Common myeloid progenitor, CD34-positive (primary cell): ENCODE measurements at regions not wholly inside any gene's neighbourhood (a gene's known extent, or its start where the extent isn't known, plus 50 kb on each side); places are given as distances from the start of the nearest gene placed in this dataset.
A peak's percentile ranks its signal among the peaks of the same experiment; 100 is the strongest.

Experiments used
- CTCF ChIA-PET: fragments of 350-600 bp; sonication (Branson Sonifier 250); formaldehyde crosslinking; loops from one replicate; lab custom pipeline; 2021; ENCODE audit warnings: antibody characterized with exemption; lab: Charles Lee
- POLR2A ChIA-PET: fragments of 350-600 bp; sonication (Branson Sonifier 250); formaldehyde crosslinking; loops from one replicate; lab custom pipeline; 2021; ENCODE audit warnings: antibody characterized with exemption; lab: Charles Lee
- DNase-seq, 3 donors: peaks; one replicate each; pipeline versions ENCODE4 v3.0.0 to v3.0.0-alpha.2; 2013
- H3K27ac ChIP-seq, 2 experiments: 1 replicate in 1 of 2; 2 replicates in 1 of 2; pipeline ENCODE4 v1.7.0; 2013; ENCODE audit warnings: inconsistent platforms in 2 of 2, low read length in 2 of 2, mild to moderate bottlenecking in 2 of 2, low read depth in 1 of 2, moderate library complexity in 1 of 2; ENCODE audit not compliant: severe bottlenecking in 2 of 2, insufficient read depth in 1 of 2, poor library complexity in 1 of 2
- H3K27me3 ChIP-seq, 5 experiments: replicated peaks in 2 of 5; 1 replicate in 3 of 5; 2 replicates in 2 of 5; pipeline versions ENCODE4 v1.6.1 to v1.7.0; 2013; ENCODE audit warnings: low read length in 4 of 5, mild to moderate bottlenecking in 2 of 5, moderate library complexity in 2 of 5, inconsistent platforms in 1 of 5; ENCODE audit not compliant: insufficient read depth in 5 of 5, control insufficient read depth in 4 of 5
- H3K36me3 ChIP-seq, 4 experiments: 1 replicate in 2 of 4; 2 replicates in 2 of 4; pipeline versions ENCODE4 v1.6.1 to v1.7.0; 2013; ENCODE audit warnings: low read length in 3 of 4, control low read depth in 1 of 4, mild to moderate bottlenecking in 1 of 4; ENCODE audit not compliant: control insufficient read depth in 4 of 4, insufficient read depth in 4 of 4
- H3K4me1 ChIP-seq, 4 experiments: 1 replicate in 3 of 4; 2 replicates in 1 of 4; pipeline versions ENCODE4 v1.6.1 to v1.7.1; 2013; ENCODE audit warnings: low read length in 3 of 4, mild to moderate bottlenecking in 3 of 4, control low read depth in 1 of 4, inconsistent platforms in 1 of 4, moderate library complexity in 1 of 4; ENCODE audit not compliant: control insufficient read depth in 4 of 4, insufficient read depth in 4 of 4; ENCODE audit errors: control extremely low read depth in 1 of 4
- H3K4me3 ChIP-seq, 7 experiments: 1 replicate in 4 of 7; 2 replicates in 3 of 7; pipeline versions ENCODE4 v1.5.1 to v1.7.0; 2013; ENCODE audit warnings: mild to moderate bottlenecking in 7 of 7, low read length in 6 of 7, moderate library complexity in 6 of 7, inconsistent platforms in 2 of 7, low read depth in 2 of 7, control low read depth in 1 of 7; ENCODE audit not compliant: insufficient read depth in 4 of 7, control insufficient read depth in 1 of 7; ENCODE audit errors: extremely low read depth in 1 of 7
- H3K9me3 ChIP-seq, 5 experiments: 1 replicate in 4 of 5; 2 replicates in 1 of 5; pipeline versions ENCODE4 v1.6.1 to v1.7.1; 2013; ENCODE audit warnings: low read length in 4 of 5, mild to moderate bottlenecking in 2 of 5, inconsistent platforms in 1 of 5, low read depth in 1 of 5, moderate library complexity in 1 of 5; ENCODE audit not compliant: control insufficient read depth in 4 of 5, insufficient read depth in 2 of 5; ENCODE audit errors: control extremely low read depth in 1 of 5
- WGBS: methylation state at CpG from one replicate; pipeline ENCODE4 v1.1.5; 2013; ENCODE audit not compliant: insufficient coverage; 5-methylcytosine and 5-hydroxymethylcytosine counted together

GRCh38 chr2:181239201-181239799 lies 217.9 kb upstream of the ITGA4 start:
- 100% methylated on average over 2 of the region's 2 CpGs for WGBS

GRCh38 chr2:181240844-181241243 lies 216.3 kb upstream of the ITGA4 start:
- H3K36me3 ChIP-seq: no peaks in the 10 kb centered on the region
- H3K27me3 ChIP-seq: no peaks in the 10 kb centered on the region
- ChIA-PET POLR2A (no interaction called here), CTCF (interaction anchor here (0.8 to 1.2 kb wide), 2 partner anchors 13 to 30 kb away, joined by 3 to 4 read pairs; no protein-coding TSS in a partner anchor)
- whole genome bisulfite sequencing: 100% methylated on average over 1 of the region's 1 CpG
- no peak for DNase-seq
- H3K9me3 ChIP-seq: no peaks in the 10 kb centered on the region
- no peak overlapping the region for H3K27ac ChIP-seq
- no peaks in the 10 kb centered on the region for H3K4me1 ChIP-seq
- H3K4me3 ChIP-seq: no peak overlapping the region

More at GRCh38 chr2:181239201-181239799, 217.9 kb upstream of the ITGA4 start:
- H3K27me3 ChIP-seq: no peaks in the 10 kb centered on the region
- no peak overlapping the region for H3K4me3 ChIP-seq
- H3K27ac ChIP-seq: no peak overlapping the region
- no peaks in the 10 kb centered on the region for H3K36me3 ChIP-seq
- ChIA-PET POLR2A (no interaction called here), CTCF (no interaction called here)
- no peaks in the 10 kb centered on the region for H3K9me3 ChIP-seq
- DNase-seq: peak in 1 of 3 donors; percentile 15
- H3K4me1 ChIP-seq: no peaks in the 10 kb centered on the region

- no peaks in the 10 kb centered on the region for H3K27me3 ChIP-seq
- H3K4me3 ChIP-seq: no peak overlapping the region
- POLR2A ChIA-PET: no interaction called here
- WGBS: no CpG with 5 or more reads among the region's 2 CpGs
- no peaks in the 10 kb centered on the region for H3K4me1 ChIP-seq
- CTCF ChIA-PET: interaction anchor here (1.2 kb wide), 1 partner anchor 13 kb away, joined by 4 read pairs; no protein-coding TSS in a partner anchor
- no peaks in the 10 kb centered on the region for H3K9me3 ChIP-seq
- H3K36me3 ChIP-seq: no peaks in the 10 kb centered on the region
- H3K27ac ChIP-seq: no peak overlapping the region
- no peak for DNase-seq
Observed at GRCh38 chr2:181241366-181241765, 215.8 kb upstream of the ITGA4 start.

- DNase-seq: peak in 1 of 3 donors; percentile 7
- 65% methylated on average over 2 of the region's 2 CpGs for WGBS
- Histone ChIP-seq H3K36me3 (no peaks in the 10 kb centered on the region), H3K4me1 (no peaks in the 10 kb centered on the region), H3K4me3 (no peak overlapping the region), H3K27me3 (no peaks in the 10 kb centered on the region), H3K27ac (no peak overlapping the region), H3K9me3 (no peaks in the 10 kb centered on the region)
- ChIA-PET POLR2A (no interaction called here), CTCF (interaction anchor here (1.2 kb wide), 1 partner anchor 79 kb away, joined by 3 read pairs; no protein-coding TSS in a partner anchor)
Observed at GRCh38 chr2:181241797-181242196, 215.4 kb upstream of the ITGA4 start.

- no peaks in the 10 kb centered on the region for H3K36me3 ChIP-seq
- WGBS: 100% methylated on average over 2 of the region's 2 CpGs
- CTCF ChIA-PET: interaction anchor here (1.2 kb wide), 1 partner anchor 79 kb away, joined by 3 read pairs; no protein-coding TSS in a partner anchor
- no peaks in the 10 kb centered on the region for H3K27me3 ChIP-seq
- no peak overlapping the region for H3K4me3 ChIP-seq
- DNase-seq: no peak
- POLR2A ChIA-PET: no interaction called here
- H3K4me1 ChIP-seq: no peaks in the 10 kb centered on the region
- H3K9me3 ChIP-seq: no peaks in the 10 kb centered on the region
- no peak overlapping the region for H3K27ac ChIP-seq
Observed at GRCh38 chr2:181242262-181242661, 214.9 kb upstream of the ITGA4 start.

- ChIA-PET CTCF (no interaction called here), POLR2A (no interaction called here)
- Histone ChIP-seq H3K9me3 (no peaks in the 10 kb centered on the region), H3K27ac (no peak overlapping the region), H3K4me1 (no peaks in the 10 kb centered on the region), H3K36me3 (no peaks in the 10 kb centered on the region), H3K27me3 (no peaks in the 10 kb centered on the region), H3K4me3 (no peak overlapping the region)
- no peak for DNase-seq
Observed at GRCh38 chr2:181243319-181243718, 213.9 kb upstream of the ITGA4 start.

GRCh38 chr2:181250691-181251090 lies 206.5 kb upstream of the ITGA4 start:
- peaks cover 6 to 10% (median 8%) of the 10 kb centered on the region in 4 experiments for H3K4me1 ChIP-seq
- H3K27me3 ChIP-seq: no peaks in the 10 kb centered on the region
- CTCF ChIA-PET: interaction anchor here (0.6 kb wide), 1 partner anchor 981 kb away, joined by 3 read pairs; no protein-coding TSS in a partner anchor
- no CpG with 5 or more reads among the region's 1 CpG for WGBS
- POLR2A ChIA-PET: no interaction called here
- no peaks in the 10 kb centered on the region for H3K9me3 ChIP-seq
- no peak overlapping the region for H3K27ac ChIP-seq
- DNase-seq: no peak
- no peak overlapping the region for H3K4me3 ChIP-seq
- H3K36me3 ChIP-seq: no peaks in the 10 kb centered on the region
